ENCODE measurements at regions not wholly inside any gene's neighbourhood (a gene's known extent, or its start where the extent isn't known, plus 50 kb on each side); places are given as distances from the start of the nearest gene placed in this dataset.

GRCh38 chr5:130476325-130476724 lies 572.1 kb downstream of the CHSY3 start:
- DNase-seq (ENCODE audit: low read depth): no peak
- TF ChIP-seq CTCF (IDR thresholded peaks at IDR 0.05; ENCODE audit: low read depth, low read length): no peak
- no peak for TF ChIP-seq POLR2A (IDR thresholded peaks at IDR 0.05; ENCODE audit: extremely low read depth, insufficient read length)
- TF ChIP-seq MYC (IDR thresholded peaks at IDR 0.05; ENCODE audit: low read depth, low read length): no peak
- no peak for TF ChIP-seq MAX (IDR thresholded peaks at IDR 0.05; ENCODE audit: low read depth, low read length)
- no peak overlapping the region for H3K4me3 ChIP-seq (ENCODE audit: low read depth, low read length)

- no peak overlapping the region for H3K4me3 ChIP-seq (ENCODE audit: low read depth, low read length)
- TF ChIP-seq CTCF (IDR thresholded peaks at IDR 0.05; ENCODE audit: low read depth, low read length): no peak
- TF ChIP-seq MYC (IDR thresholded peaks at IDR 0.05; ENCODE audit: low read depth, low read length): no peak
- TF ChIP-seq POLR2A (IDR thresholded peaks at IDR 0.05; ENCODE audit: extremely low read depth, insufficient read length): no peak
- no peak for TF ChIP-seq MAX (IDR thresholded peaks at IDR 0.05; ENCODE audit: low read depth, low read length)
- DNase-seq (ENCODE audit: low read depth): no peak
These were observed 558.3 kb downstream of the CHSY3 start for GRCh38 chr5:130462516-130462915.

- no peak for DNase-seq (ENCODE audit: low read depth)
- no peak overlapping the region for H3K4me3 ChIP-seq (ENCODE audit: low read depth, low read length)
- TF ChIP-seq MAX (IDR thresholded peaks at IDR 0.05; ENCODE audit: low read depth, low read length): no peak
- TF ChIP-seq CTCF (IDR thresholded peaks at IDR 0.05; ENCODE audit: low read depth, low read length): no peak
- TF ChIP-seq MYC (IDR thresholded peaks at IDR 0.05; ENCODE audit: low read depth, low read length): no peak
- no peak for TF ChIP-seq POLR2A (IDR thresholded peaks at IDR 0.05; ENCODE audit: extremely low read depth, insufficient read length)
These were observed 550.9 kb downstream of the CHSY3 start for GRCh38 chr5:130455175-130455574.

GRCh38 chr5:130452744-130453143 lies 548.5 kb downstream of the CHSY3 start:
- no peak for DNase-seq (ENCODE audit: low read depth)
- no peak for TF ChIP-seq MAX (IDR thresholded peaks at IDR 0.05; ENCODE audit: low read depth, low read length)
- no peak for TF ChIP-seq POLR2A (IDR thresholded peaks at IDR 0.05; ENCODE audit: extremely low read depth, insufficient read length)
- no peak for TF ChIP-seq MYC (IDR thresholded peaks at IDR 0.05; ENCODE audit: low read depth, low read length)
- TF ChIP-seq CTCF (IDR thresholded peaks at IDR 0.05; ENCODE audit: low read depth, low read length): no peak
- no peak overlapping the region for H3K4me3 ChIP-seq (ENCODE audit: low read depth, low read length)

- no peak for TF ChIP-seq MAX (IDR thresholded peaks at IDR 0.05; ENCODE audit: low read depth, low read length)
- TF ChIP-seq CTCF (IDR thresholded peaks at IDR 0.05; ENCODE audit: low read depth, low read length): no peak
- no peak for TF ChIP-seq MYC (IDR thresholded peaks at IDR 0.05; ENCODE audit: low read depth, low read length)
- no peak for TF ChIP-seq POLR2A (IDR thresholded peaks at IDR 0.05; ENCODE audit: extremely low read depth, insufficient read length)
- no peak for DNase-seq (ENCODE audit: low read depth)
- H3K4me3 ChIP-seq (ENCODE audit: low read depth, low read length): no peak overlapping the region
These were observed 532.2 kb downstream of the CHSY3 start for GRCh38 chr5:130436430-130436829.
